HepG2 (cell line): ENCODE measurements at regions not wholly inside any gene's neighbourhood (a gene's known extent, or its start where the extent isn't known, plus 50 kb on each side); places are given as distances from the start of the nearest gene placed in this dataset.

Source experiments
- ATAC-seq: fragments of 200-7000 bp; cut with Tn5 transposase; 3 replicates; pipeline ENCODE4 v1.9.1; 2020; ENCODE audit warnings: mild to moderate bottlenecking, moderate library complexity
- BruUV-seq: library from RNA; stranded (reverse); fragments of 400-500 nt; replicated peaks from 2 replicates; lab custom pipeline; 2021; lab: Mats Ljungman, UMichigan
- CTCF ChIA-PET: fragments of 300-600 bp; formaldehyde crosslinking; extraction: SDS; loops from one replicate; lab custom pipeline; 2021; ENCODE audit warnings: low total read pairs, inconsistent platforms, low intra/inter-chr PET ratio; lab: Yijun Ruan, JAX
- POLR2A ChIA-PET: fragments of 350-600 bp; sonication (Branson Sonifier 250); formaldehyde crosslinking; loops from one replicate; lab custom pipeline; 2020; ENCODE audit warnings: antibody characterized with exemption, inconsistent platforms; lab: Yijun Ruan, JAX
- DNase-seq: peaks from one replicate; pipeline ENCODE4 v3.0.0-alpha.2; 2015; ENCODE audit warnings: low spot score
- FAIRE-seq: peaks from 3 replicates; lab custom pipeline; 2011; peaks lifted over from hg19 to GRCh38; lab: Jason Lieb, UNC
- H2AFZ ChIP-seq: one replicate; pipeline ENCODE4 v1.6.1; 2011; ENCODE audit warnings: low read length, inconsistent platforms
- H3K27ac ChIP-seq: fragments of 300-600 bp; 3 replicates; pipeline ENCODE4 v1.8.0; 2011; ENCODE audit warnings: mixed run types, mild to moderate bottlenecking, mixed read lengths, low read length, inconsistent platforms; ENCODE audit not compliant: insufficient read depth; ENCODE audit errors: extremely low read length
- H3K27me3 ChIP-seq, 2 experiments: fragments of 200-600 bp in 1 of 2; 2 replicates in 1 of 2; 3 replicates in 1 of 2; pipeline versions ENCODE4 v1.6.0 to v1.8.0; 2011; ENCODE audit warnings: low read length in 2 of 2, mild to moderate bottlenecking in 2 of 2, moderate library complexity in 2 of 2, inconsistent platforms in 1 of 2; ENCODE audit not compliant: insufficient read depth in 2 of 2, control insufficient read depth in 1 of 2
- H3K36me3 ChIP-seq, 2 experiments: fragments of 200-600 bp in 1 of 2; replicated peaks in 1 of 2; 2 replicates in 1 of 2; 3 replicates in 1 of 2; pipeline versions ENCODE4 v1.5.1 to v1.8.0; 2011; ENCODE audit warnings: low read length in 2 of 2, inconsistent platforms in 1 of 2; ENCODE audit not compliant: insufficient read depth in 2 of 2, control insufficient read depth in 1 of 2
- H3K4me1 ChIP-seq: 2 replicates; pipeline ENCODE4 v1.5.1; 2012; ENCODE audit warnings: low read length, inconsistent platforms; ENCODE audit not compliant: insufficient read depth
- H3K4me2 ChIP-seq: 2 replicates; pipeline ENCODE4 v1.6.0; 2011; ENCODE audit warnings: low read depth, low read length, inconsistent platforms
- H3K4me3 ChIP-seq, 3 experiments: fragments of 200-600 bp in 1 of 3; sonication (generic), shearing (Covaris generic) in 1 of 3; replicated peaks in 1 of 3; 2 replicates each; pipeline ENCODE4 v1.5.1; 2011 to 2016; ENCODE audit warnings: low read length in 3 of 3, inconsistent platforms in 2 of 3, low read depth in 2 of 3, mild to moderate bottlenecking in 2 of 3, control low read depth in 1 of 3, mixed read lengths in 1 of 3; ENCODE audit not compliant: insufficient read depth in 1 of 3
- H3K79me2 ChIP-seq: one replicate; pipeline ENCODE4 v1.6.1; 2011; ENCODE audit warnings: low read length, inconsistent platforms; ENCODE audit not compliant: insufficient read depth
- H3K9ac ChIP-seq: 2 replicates; pipeline ENCODE4 v1.6.0; 2011; ENCODE audit warnings: mild to moderate bottlenecking, low read depth, low read length, inconsistent platforms; ENCODE audit not compliant: insufficient read depth
- H3K9me3 ChIP-seq: 2 replicates; pipeline ENCODE4 v1.5.1; 2012; ENCODE audit warnings: mild to moderate bottlenecking, low read length
- H4K20me1 ChIP-seq: 2 replicates; pipeline ENCODE4 v1.6.0; 2011; ENCODE audit warnings: inconsistent platforms, mild to moderate bottlenecking, low read length, moderate library complexity; ENCODE audit not compliant: insufficient read depth
- ATAD3A ChIP-seq: sonication (generic); formaldehyde crosslinking; IDR thresholded peaks from 2 replicates; pipeline ENCODE4 v1.4.0; 2020; ENCODE audit warnings: missing genetic modification reagents
- CREB1 ChIP-seq, 2 experiments: fragments of 450-650 bp in 1 of 2; IDR thresholded peaks; 2 replicates each; pipeline ENCODE4 v1.6.1; 2016 to 2017; ENCODE audit warnings: control low read depth in 1 of 2, mild to moderate bottlenecking in 1 of 2, missing compliant biosample characterization in 1 of 2, missing genetic modification characterization in 1 of 2
- CREBL2 ChIP-seq: sonication (generic); formaldehyde crosslinking; IDR thresholded peaks from 2 replicates; pipeline ENCODE4 v1.8.1; 2023; ENCODE audit warnings: missing genetic modification reagents, mild to moderate bottlenecking, borderline replicate concordance
- FOXO1 ChIP-seq: sonication (generic); formaldehyde crosslinking; IDR thresholded peaks from 2 replicates; pipeline ENCODE4 v1.4.0; 2020; ENCODE audit warnings: missing genetic modification reagents
- GATAD2A ChIP-seq: IDR thresholded peaks from 2 replicates; pipeline ENCODE4 v1.6.1; 2016
- GFI1 ChIP-seq: sonication (generic); formaldehyde crosslinking; IDR thresholded peaks from 2 replicates; pipeline ENCODE4 v1.5.0; 2020; ENCODE audit warnings: missing genetic modification reagents, mild to moderate bottlenecking, borderline replicate concordance
- MAX ChIP-seq: IDR thresholded peaks from 2 replicates; pipeline ENCODE4 v1.6.1; 2012; ENCODE audit warnings: inconsistent platforms
- POLR2A ChIP-seq, 2 experiments: IDR thresholded peaks; 2 replicates each; pipeline ENCODE4 v1.6.1; 2011; ENCODE audit warnings: low read depth in 2 of 2, low read length in 2 of 2, mild to moderate bottlenecking in 1 of 2, moderate library complexity in 1 of 2; ENCODE audit not compliant: insufficient read depth in 1 of 2
- RBFOX2 ChIP-seq: fragments of 200-400 bp; formaldehyde crosslinking; IDR thresholded peaks from 2 replicates; pipeline ENCODE4 v1.6.1; 2017; ENCODE audit warnings: low read depth, mild to moderate bottlenecking, low read length
- SAP130 ChIP-seq: IDR thresholded peaks from 2 replicates; pipeline ENCODE4 v1.6.1; 2016; ENCODE audit warnings: low read depth
- U2AF1 ChIP-seq: fragments of 200-400 bp; formaldehyde crosslinking; optimal IDR thresholded peaks from 2 replicates; pipeline ENCODE3; 2017; ENCODE audit warnings: mild to moderate bottlenecking, low read depth, low read length
- ZNF317 ChIP-seq: sonication (generic); formaldehyde crosslinking; IDR thresholded peaks from 2 replicates; pipeline ENCODE4 v1.5.0; 2020; ENCODE audit warnings: mild to moderate bottlenecking, missing genetic modification reagents
- ZNF333 ChIP-seq: sonication (generic); formaldehyde crosslinking; IDR thresholded peaks from 2 replicates; pipeline ENCODE4 v1.4.0; 2020; ENCODE audit warnings: mild to moderate bottlenecking, missing genetic modification reagents, borderline replicate concordance
- ZNF576 ChIP-seq: sonication (generic); formaldehyde crosslinking; IDR thresholded peaks from 2 replicates; pipeline ENCODE4 v1.4.0; 2020; ENCODE audit warnings: mild to moderate bottlenecking, missing genetic modification reagents
- ZNF883 ChIP-seq: sonication (generic); formaldehyde crosslinking; IDR thresholded peaks from 2 replicates; pipeline ENCODE4 v1.5.1; 2020; ENCODE audit warnings: mild to moderate bottlenecking, missing genetic modification reagents; ENCODE audit errors: not compliant biosample characterization
- WGBS: methylation state at CpG from one replicate; pipeline ENCODE4 v1.1.6; 2017; ENCODE audit warnings: low lambda C conversion rate; 5-methylcytosine and 5-hydroxymethylcytosine counted together
- in situ Hi-C: cut with HindIII; loops from 2 replicates; pipeline ENCODE4 v1.10.0; 2017; ENCODE audit warnings: low pct_unique_long_range_greater_than_20kb; ENCODE audit not compliant: extremely low pct_ligation_motif_present
- intact Hi-C: fragments of 100-400 bp; cut with micrococcal nuclease; formaldehyde crosslinking; loops from one replicate; pipeline ENCODE4 v1.10.0; 2022; ENCODE audit not compliant: unreplicated experiment
- TF ChIP-seq, protein P1 (sequence below): sonication (generic); formaldehyde crosslinking; IDR thresholded peaks from 2 replicates; pipeline ENCODE4 v1.8.0; 2022; ENCODE audit warnings: missing genetic modification reagents, low read depth, mild to moderate bottlenecking, borderline replicate concordance

DNA sequence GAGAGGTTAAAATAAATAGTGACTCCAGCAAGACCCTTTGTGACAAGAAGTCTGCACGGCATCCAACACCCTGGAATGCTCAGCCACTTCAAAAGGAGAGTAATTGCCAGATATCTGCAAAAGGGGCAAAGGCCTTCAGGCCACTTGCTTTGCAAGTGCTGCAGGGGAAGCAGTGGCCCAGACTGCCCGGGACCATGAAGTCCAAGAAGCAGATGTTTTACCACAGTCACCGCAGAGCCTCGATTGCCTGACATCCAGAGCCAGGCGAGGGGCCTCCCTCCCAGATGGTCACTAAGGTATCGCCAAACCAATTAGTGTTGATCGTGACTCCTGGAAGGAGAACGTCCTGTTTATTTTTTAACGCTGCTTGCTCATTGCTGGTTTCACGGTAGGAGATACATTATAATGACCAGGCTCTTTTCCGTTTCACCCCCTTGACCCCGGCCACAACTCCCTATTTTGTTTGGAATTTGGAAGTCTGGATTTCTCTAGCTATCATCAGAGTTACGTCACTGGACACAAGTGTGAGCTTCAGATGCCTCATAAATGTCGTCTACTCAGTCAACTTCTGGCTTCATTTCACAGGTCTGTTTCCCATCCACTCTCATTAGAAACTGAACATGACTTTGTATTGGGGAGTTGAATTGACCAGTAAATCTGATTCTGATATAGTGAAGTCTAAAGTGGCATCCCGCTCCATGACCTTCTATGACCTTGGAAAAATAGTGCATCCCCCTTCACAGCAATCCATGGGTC, 276.2 kb downstream of the WDR11 start:
- in situ Hi-C loops (no loop called here), intact Hi-C loops (no loop called here)
- no peaks in the 10 kb centered on the region for H3K9me3 ChIP-seq
- no peaks in the 10 kb centered on the region for H3K36me3 ChIP-seq
- no peak overlapping the region for H2AFZ ChIP-seq
- H3K27me3 ChIP-seq: peaks cover 1 to 6% of the 10 kb centered on the region in 2 experiments; a peak in 1 of 5 replicates
- ChIA-PET CTCF (no interaction called here), POLR2A (no interaction called here)
- DNase-seq: no peak
- no peak overlapping the region for H3K27ac ChIP-seq
- no peaks in the 10 kb centered on the region for H3K79me2 ChIP-seq
- no peak overlapping the region for H3K4me3 ChIP-seq
- no peak overlapping the region for H3K9ac ChIP-seq
- H3K4me1 ChIP-seq: no peaks in the 10 kb centered on the region
- BruUV-seq: no TSS peak
- no peak for FAIRE-seq
- no peak for ATAC-seq
- 20% methylated on average over 9 of the region's 15 CpGs for WGBS
- H3K4me2 ChIP-seq: 0 out of 2 replicates have a peak overlapping the region, but pooled peaks have one; percentile 24
- no peaks in the 10 kb centered on the region for H4K20me1 ChIP-seq
- TF ChIP-seq CREB1 (IDR thresholded peaks at IDR 0.05): peak; percentile 36; the same call in 1 of the 2 replicates
- no peak for TF ChIP-seq CREB1 (CRISPR knock-in tag; IDR thresholded peaks at IDR 0.05)
- TF ChIP-seq ZNF333: no peak

DNA sequence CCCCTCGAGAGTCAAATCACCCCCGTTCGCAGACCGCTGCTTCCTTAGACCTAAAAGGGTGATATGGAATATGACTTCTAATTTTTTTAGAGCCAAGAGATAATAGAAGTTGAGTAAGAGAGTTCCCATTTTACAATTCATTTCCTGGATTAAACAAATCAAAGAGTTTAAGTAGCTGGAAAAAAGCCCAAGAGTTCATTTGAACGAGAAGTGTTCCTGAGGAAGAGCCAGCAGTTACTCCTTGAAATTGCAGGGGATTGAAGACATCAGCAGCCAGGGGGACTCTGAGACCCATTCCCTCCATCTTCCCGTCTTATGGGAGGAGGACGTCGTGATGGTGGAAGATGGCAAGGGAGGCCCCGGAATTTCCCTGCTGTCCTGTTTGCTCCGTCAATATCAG, 277.0 kb downstream of the WDR11 start:
- no peak overlapping the region for H3K27ac ChIP-seq
- 49% methylated on average over 10 of the region's 10 CpGs for WGBS
- H3K4me3 ChIP-seq: no peak overlapping the region
- no TSS peak for BruUV-seq
- H3K4me2 ChIP-seq: no peak overlapping the region
- H3K9ac ChIP-seq: no peak overlapping the region
- CTCF ChIA-PET: no interaction called here
- FAIRE-seq (no peak), ATAC-seq (no peak), DNase-seq (no peak)
- H3K79me2 ChIP-seq: no peaks in the 10 kb centered on the region
- H2AFZ ChIP-seq: no peak overlapping the region
- POLR2A ChIA-PET: no interaction called here
- in situ Hi-C loops: no loop called here
- no peaks in the 10 kb centered on the region for H4K20me1 ChIP-seq
- no peaks in the 10 kb centered on the region for H3K4me1 ChIP-seq
- H3K9me3 ChIP-seq: no peaks in the 10 kb centered on the region
- intact Hi-C loops: no loop called here
- H3K36me3 ChIP-seq: no peaks in the 10 kb centered on the region
- peaks cover 1 to 6% of the 10 kb centered on the region in 2 experiments; a peak in 1 of 5 replicates for H3K27me3 ChIP-seq
- TF ChIP-seq POLR2A (IDR thresholded peaks at IDR 0.05; ENCODE audit: insufficient read depth in 1 of 2, low read depth in 2 of 2, low read length in 2 of 2) (no peak), SAP130 (CRISPR knock-in tag) (no peak), CREBL2 (CRISPR knock-in tag) (no peak), ZNF317 (CRISPR knock-in tag) (no peak), GFI1 (CRISPR knock-in tag) (no peak), U2AF1 (no peak), ZNF576 (CRISPR knock-in tag) (no peak), GATAD2A (CRISPR knock-in tag) (no peak), FOXO1 (CRISPR knock-in tag) (no peak), RBFOX2 (no peak), ZNF883 (no peak), ATAD3A (no peak), MAX (no peak)
- TF ChIP-seq, protein P1, sequence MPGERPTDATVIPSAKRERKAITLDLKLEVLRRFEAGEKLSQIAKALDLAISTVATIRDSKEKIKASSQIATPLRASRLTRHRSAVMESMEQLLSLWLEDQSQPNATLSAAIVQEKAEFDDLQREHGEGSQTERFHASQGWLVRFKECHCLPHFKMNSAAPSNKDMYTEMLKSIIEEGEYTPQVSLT (CRISPR knock-in tag): no peak
- TF ChIP-seq, all 625 proteins: peak for 0
